GM12874 (cell line): ENCODE measurements at regions not wholly inside any gene's neighbourhood (a gene's known extent, or its start where the extent isn't known, plus 50 kb on each side); places are given as distances from the start of the nearest gene placed in this dataset.

Experiments
- TF ChIP-seq, protein P1 (sequence below): IDR thresholded peaks from 2 replicates; pipeline ENCODE4 v1.5.1; 2011; ENCODE audit warnings: low read depth, mild to moderate bottlenecking, control low read depth, low read length, moderate library complexity; ENCODE audit not compliant: insufficient read depth

DNA sequence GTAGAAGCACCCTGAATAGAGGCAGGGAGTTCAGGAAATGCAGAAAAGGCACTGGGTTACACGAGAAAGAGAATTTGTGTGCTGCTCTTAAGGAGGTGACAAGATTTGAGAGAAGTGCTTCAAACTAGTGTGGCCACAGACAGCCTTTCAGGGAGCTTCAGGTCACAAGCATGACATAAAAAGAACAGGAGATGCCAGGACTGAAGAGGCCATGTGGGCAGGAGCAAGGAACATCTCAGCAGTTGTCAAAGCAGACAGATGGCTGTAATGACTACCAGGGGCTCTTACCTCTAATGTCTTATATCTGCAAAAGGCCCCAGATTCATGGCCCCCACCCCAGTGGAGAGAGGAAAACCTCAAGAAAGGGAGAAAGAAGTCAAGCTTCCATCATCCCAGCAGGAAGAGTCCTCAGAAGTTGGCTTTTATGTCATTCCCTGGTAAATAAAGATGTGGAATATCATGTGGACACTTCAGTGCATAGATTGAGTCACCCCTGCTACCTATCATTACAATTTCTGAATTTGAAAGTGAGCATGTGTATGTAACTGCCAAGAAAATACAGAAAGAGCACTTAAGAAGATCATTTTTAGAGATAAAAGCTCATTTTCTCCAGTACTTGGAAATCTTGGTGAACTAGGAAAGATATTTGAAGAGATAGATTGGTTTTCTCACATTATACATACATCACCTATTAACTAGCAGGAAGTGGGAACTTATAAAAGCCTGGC, 214.4 kb upstream of the RORB start:
- TF ChIP-seq, protein P1, sequence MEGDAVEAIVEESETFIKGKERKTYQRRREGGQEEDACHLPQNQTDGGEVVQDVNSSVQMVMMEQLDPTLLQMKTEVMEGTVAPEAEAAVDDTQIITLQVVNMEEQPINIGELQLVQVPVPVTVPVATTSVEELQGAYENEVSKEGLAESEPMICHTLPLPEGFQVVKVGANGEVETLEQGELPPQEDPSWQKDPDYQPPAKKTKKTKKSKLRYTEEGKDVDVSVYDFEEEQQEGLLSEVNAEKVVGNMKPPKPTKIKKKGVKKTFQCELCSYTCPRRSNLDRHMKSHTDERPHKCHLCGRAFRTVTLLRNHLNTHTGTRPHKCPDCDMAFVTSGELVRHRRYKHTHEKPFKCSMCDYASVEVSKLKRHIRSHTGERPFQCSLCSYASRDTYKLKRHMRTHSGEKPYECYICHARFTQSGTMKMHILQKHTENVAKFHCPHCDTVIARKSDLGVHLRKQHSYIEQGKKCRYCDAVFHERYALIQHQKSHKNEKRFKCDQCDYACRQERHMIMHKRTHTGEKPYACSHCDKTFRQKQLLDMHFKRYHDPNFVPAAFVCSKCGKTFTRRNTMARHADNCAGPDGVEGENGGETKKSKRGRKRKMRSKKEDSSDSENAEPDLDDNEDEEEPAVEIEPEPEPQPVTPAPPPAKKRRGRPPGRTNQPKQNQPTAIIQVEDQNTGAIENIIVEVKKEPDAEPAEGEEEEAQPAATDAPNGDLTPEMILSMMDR: no peak

- TF ChIP-seq, protein P1: no peak
Observed at GRCh38 chr9:74284581-74285450, 212.3 kb upstream of the RORB start.

DNA sequence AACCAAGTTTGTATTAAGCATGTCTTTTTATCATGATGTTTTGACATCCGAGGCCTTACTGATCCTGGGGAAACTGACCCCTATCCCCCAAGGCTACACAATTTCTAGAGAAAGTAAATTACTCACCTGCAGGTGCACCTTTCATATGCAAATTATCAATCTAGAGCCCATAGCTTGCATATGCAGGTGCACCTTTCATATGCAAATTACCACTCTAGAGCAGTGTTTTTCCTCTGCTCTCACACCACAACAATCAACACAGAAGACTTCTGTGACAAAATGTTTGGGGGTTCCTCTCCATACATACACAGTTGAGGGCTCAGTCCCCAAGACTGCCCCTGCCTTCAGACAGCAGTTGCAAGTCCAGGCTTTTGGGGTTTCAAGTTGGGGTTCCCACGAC, 203.7 kb upstream of the RORB start:
- TF ChIP-seq, protein P1: no peak

- TF ChIP-seq, protein P1: no peak
Observed at GRCh38 chr9:74303945-74304344, 193.2 kb upstream of the RORB start.

DNA sequence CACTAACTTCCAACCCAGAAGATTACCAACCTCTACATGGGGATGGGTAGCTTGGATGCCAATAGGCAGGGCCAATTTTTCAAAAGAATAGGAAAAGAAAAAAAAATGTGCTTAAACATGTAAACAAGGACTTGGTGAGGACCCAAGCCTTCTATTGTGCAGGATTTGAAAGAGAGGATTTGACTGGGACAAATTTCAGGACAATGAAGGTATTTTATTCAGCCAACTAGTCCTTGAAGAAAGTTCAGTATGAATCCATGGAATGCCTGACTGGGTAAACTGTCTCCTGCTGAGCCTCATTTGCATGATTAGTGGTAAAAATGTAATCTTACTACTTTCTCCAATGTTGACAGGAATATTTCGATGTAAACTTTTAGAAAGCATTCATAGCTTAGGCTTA, 192.5 kb upstream of the RORB start:
- TF ChIP-seq, protein P1: no peak

GRCh38 chr9:74309654-74310053, 187.5 kb upstream of the RORB start:
- TF ChIP-seq, protein P1: no peak

DNA sequence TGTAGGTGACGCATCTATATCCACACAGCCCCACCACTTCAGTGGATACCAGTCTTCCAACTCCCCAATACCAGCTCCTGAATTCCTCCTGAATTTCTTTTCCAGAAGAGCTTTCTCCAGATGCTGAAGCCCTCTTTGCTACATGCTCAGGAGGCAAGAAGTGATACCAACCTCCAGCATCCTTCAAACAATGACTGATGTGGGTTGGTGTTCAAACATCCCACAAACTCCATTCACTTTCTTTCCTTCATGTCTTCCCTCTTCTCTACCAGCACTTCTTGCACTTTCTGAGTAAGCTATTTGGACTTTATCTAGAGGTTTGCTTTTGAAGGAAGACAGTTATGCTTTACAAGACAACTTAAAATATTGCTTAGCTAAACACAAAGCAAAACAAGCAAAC, 179.9 kb upstream of the RORB start:
- TF ChIP-seq, protein P1: no peak
